ENCODE measurements at regions not wholly inside any gene's neighbourhood (a gene's known extent, or its start where the extent isn't known, plus 50 kb on each side); places are given as distances from the start of the nearest gene placed in this dataset.

DNA sequence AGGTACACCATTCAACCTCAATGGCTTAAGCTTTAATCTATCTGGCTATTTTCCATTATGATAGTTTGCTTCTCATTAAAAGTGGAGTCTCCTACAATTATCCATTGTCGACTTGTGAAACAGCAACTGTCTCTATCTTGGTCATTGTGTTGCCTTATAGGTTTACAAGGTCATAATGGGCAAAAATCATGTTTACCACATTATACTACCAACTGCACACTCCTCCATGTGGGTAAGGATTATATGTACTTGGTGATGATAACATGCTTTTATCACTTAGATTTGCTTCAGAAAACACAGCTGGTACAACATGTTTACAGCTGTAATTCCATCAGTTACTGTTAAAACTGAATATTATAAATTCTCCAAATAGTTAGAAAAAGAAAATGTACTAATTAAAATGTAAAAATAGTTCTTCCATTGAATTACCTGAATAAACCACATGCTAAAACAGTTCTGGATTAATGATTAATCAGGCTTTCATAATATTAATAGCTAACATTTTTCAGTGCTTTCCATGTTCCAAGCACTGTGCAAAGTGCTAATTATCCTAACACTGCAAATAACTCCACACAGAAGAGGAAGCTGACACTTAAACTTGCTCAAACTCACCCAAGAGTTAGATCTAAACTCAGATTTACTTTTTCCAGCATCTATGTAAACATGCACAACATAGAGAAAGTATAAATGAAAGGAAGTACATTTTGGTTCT, 96.7 kb downstream of the OGFRL1 start:
- H3K4me1 ChIP-seq (ENCODE audit: control insufficient read depth, insufficient read depth, low read length) = peaks cover 17% of the 10 kb centered on the region
- DNase-seq = peak; percentile 24 to 66
- H3K27me3 ChIP-seq (ENCODE audit: control insufficient read depth, insufficient read depth, low read length) = no peaks in the 10 kb centered on the region
- H3K9me3 ChIP-seq (ENCODE audit: control insufficient read depth, low read depth, low read length) = no peaks in the 10 kb centered on the region
- WGBS (ENCODE audit: insufficient coverage, low lambda C conversion rate) = no CpG with 5 or more reads among the region's 1 CpG
- no peaks in the 10 kb centered on the region for H3K36me3 ChIP-seq (ENCODE audit: control insufficient read depth, insufficient read depth, low read length)
- peak overlapping the region; percentile 35 for H3K27ac ChIP-seq (ENCODE audit: low read length)
- no peak overlapping the region for H3K4me3 ChIP-seq (ENCODE audit: low read length)

DNA sequence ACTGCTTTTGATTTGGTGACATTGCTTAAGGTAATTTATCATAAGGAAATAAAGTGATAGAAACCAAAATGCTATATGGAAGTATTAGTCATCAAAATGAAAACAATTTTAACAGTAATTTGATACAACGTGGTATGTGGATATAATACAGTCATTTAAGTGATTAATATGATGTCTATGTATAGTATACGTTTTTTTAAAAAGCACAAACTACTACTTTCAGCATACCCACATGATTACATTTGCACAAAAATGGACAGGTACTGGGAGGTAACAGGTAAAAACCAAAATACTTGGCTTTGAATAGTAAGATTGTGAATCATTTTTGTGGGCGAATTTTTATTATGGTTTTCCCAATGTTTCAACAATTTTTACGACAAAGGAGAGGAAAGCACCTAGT, 97.6 kb downstream of the OGFRL1 start:
- Histone ChIP-seq H3K27ac (ENCODE audit: low read length) (no peak overlapping the region), H3K36me3 (ENCODE audit: control insufficient read depth, insufficient read depth, low read length) (no peaks in the 10 kb centered on the region), H3K4me1 (ENCODE audit: control insufficient read depth, insufficient read depth, low read length) (peaks cover 17% of the 10 kb centered on the region), H3K9me3 (ENCODE audit: control insufficient read depth, low read depth, low read length) (no peaks in the 10 kb centered on the region), H3K27me3 (ENCODE audit: control insufficient read depth, insufficient read depth, low read length) (no peaks in the 10 kb centered on the region), H3K4me3 (ENCODE audit: low read length) (no peak overlapping the region)
- WGBS (ENCODE audit: insufficient coverage, low lambda C conversion rate) = 100% methylated on average over 2 of the region's 4 CpGs
- no peak for DNase-seq

DNA sequence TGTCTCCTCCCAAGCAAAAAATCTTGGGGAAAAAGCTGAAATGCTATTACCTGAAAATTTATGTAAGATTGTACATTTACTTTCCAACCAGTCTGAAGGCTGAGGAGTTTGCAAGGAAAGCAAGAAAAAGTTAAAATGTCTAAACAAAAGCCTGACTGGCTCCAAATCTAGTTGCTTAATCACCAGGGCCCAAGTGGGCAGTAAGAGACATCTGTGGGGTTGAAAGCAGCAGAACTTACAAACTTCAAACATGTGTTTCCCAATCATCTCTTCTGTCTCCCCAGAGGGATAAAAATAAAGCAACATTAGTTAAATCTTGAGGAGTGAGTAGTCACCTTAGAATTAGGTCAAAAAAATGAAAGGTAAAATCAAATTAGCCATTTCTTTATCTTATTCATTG, 98.6 kb downstream of the OGFRL1 start:
- no peaks in the 10 kb centered on the region for H3K9me3 ChIP-seq (ENCODE audit: control insufficient read depth, low read depth, low read length)
- H3K4me3 ChIP-seq (ENCODE audit: low read length) = no peak overlapping the region
- no peak overlapping the region for H3K27ac ChIP-seq (ENCODE audit: low read length)
- peaks cover 17% of the 10 kb centered on the region for H3K4me1 ChIP-seq (ENCODE audit: control insufficient read depth, insufficient read depth, low read length)
- H3K27me3 ChIP-seq (ENCODE audit: control insufficient read depth, insufficient read depth, low read length) = no peaks in the 10 kb centered on the region
- H3K36me3 ChIP-seq (ENCODE audit: control insufficient read depth, insufficient read depth, low read length) = no peaks in the 10 kb centered on the region
- DNase-seq = no peak

DNA sequence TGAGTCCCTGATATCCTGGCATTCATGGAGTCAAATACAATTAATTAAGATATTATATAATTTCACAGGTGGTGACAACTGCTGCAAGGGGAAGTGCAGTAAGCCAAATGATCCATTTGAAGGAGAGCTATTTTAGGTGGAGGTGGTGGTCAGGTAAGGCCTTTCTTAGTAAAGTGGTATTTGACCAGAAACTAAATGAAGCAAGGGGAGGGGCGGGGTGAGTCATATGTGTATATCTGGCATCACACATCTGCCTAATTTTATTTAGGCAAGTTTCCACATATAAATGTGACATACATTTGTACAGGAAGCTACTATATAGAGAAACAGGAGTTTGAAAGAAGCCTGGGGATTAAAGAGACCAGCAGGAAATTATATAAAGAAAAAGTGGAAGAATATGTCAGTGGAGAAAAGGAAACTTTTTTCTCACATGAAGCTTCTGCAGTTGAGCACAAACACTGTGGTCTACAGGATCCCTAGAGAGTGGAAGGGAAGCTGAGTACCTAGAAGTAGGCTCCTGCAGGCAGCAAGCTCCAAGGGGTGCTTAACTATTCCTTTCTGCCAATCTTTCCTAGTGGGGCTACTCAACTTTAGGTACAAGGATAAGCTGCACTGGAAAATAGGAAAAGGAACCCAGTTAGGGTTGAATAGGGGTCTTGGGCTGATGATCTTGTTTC, 99.6 kb downstream of the OGFRL1 start:
- DNase-seq = no peak
- no peaks in the 10 kb centered on the region for H3K9me3 ChIP-seq (ENCODE audit: control insufficient read depth, low read depth, low read length)
- 100% methylated on average over 1 of the region's 1 CpG for WGBS (ENCODE audit: insufficient coverage, low lambda C conversion rate)
- H3K4me3 ChIP-seq (ENCODE audit: low read length) = no peak overlapping the region
- H3K4me1 ChIP-seq (ENCODE audit: control insufficient read depth, insufficient read depth, low read length) = peaks cover 17% of the 10 kb centered on the region
- no peaks in the 10 kb centered on the region for H3K27me3 ChIP-seq (ENCODE audit: control insufficient read depth, insufficient read depth, low read length)
- no peaks in the 10 kb centered on the region for H3K36me3 ChIP-seq (ENCODE audit: control insufficient read depth, insufficient read depth, low read length)
- H3K27ac ChIP-seq (ENCODE audit: low read length) = peak overlapping the region; percentile 39

DNA sequence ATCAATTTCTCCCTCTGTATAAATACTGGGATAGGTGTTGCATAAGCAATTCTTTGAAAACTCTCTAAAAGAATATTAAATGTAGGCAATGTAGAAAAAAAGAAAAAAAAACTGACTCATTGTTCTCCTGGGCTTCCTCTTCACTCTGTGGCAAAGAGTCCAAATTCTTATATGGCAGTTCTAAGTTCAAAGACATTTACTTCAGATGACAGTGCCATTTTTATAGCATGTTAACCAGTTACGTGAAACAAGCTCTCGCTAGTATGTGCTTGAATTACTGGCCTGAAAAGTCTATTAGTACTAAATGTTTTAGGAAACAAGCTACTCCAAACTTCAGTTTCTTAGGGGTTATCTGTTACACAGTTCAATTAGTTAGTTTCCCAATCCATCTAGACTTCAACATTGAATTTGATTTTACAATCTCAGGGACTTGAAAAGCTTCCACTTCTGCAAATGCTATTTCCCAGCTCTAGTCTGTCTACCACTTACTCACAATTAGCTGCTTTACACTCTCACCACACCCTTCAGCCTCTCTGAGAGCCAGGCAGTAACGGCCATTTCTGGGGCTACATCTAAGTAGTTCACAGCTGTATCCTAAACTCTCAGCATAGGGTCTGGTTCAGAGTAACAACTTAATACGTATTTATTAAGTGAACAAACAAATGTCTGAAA, 100.4 kb downstream of the OGFRL1 start:
- no peaks in the 10 kb centered on the region for H3K9me3 ChIP-seq (ENCODE audit: control insufficient read depth, low read depth, low read length)
- H3K27ac ChIP-seq (ENCODE audit: low read length) = peak overlapping the region; percentile 39
- H3K4me3 ChIP-seq (ENCODE audit: low read length) = no peak overlapping the region
- H3K27me3 ChIP-seq (ENCODE audit: control insufficient read depth, insufficient read depth, low read length) = no peaks in the 10 kb centered on the region
- DNase-seq = peak; percentile 55 to 83
- no CpG with 5 or more reads among the region's 4 CpGs for WGBS (ENCODE audit: insufficient coverage, low lambda C conversion rate)
- H3K36me3 ChIP-seq (ENCODE audit: control insufficient read depth, insufficient read depth, low read length) = no peaks in the 10 kb centered on the region
- peaks cover 17% of the 10 kb centered on the region for H3K4me1 ChIP-seq (ENCODE audit: control insufficient read depth, insufficient read depth, low read length)

DNA sequence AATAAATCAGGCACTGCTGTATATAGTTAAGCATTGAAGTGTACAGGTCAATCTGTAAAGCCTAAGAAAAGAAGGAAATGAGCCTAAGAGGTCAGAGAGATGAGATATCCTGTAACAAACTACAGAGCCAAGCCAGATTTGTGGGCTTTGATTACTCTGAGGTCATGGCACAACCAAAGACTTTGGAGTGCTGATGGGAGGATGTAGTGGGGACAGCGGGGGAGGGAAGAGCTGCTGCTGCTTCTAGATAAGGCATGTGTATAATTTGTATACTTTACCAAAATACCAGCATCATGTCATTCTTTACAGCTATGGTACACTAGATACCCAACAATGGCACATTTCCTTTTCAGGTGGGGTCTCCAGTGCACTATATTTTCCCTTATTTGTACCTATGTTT, 102.5 kb downstream of the OGFRL1 start:
- Histone ChIP-seq H3K4me3 (ENCODE audit: low read length) (no peak overlapping the region), H3K27ac (ENCODE audit: low read length) (no peak overlapping the region), H3K36me3 (ENCODE audit: control insufficient read depth, insufficient read depth, low read length) (no peaks in the 10 kb centered on the region), H3K27me3 (ENCODE audit: control insufficient read depth, insufficient read depth, low read length) (no peaks in the 10 kb centered on the region), H3K9me3 (ENCODE audit: control insufficient read depth, low read depth, low read length) (no peaks in the 10 kb centered on the region), H3K4me1 (ENCODE audit: control insufficient read depth, insufficient read depth, low read length) (peaks cover 15% of the 10 kb centered on the region)
- DNase-seq = no peak
- WGBS (ENCODE audit: insufficient coverage, low lambda C conversion rate) = no CpG with 5 or more reads among the region's 1 CpG

DNA sequence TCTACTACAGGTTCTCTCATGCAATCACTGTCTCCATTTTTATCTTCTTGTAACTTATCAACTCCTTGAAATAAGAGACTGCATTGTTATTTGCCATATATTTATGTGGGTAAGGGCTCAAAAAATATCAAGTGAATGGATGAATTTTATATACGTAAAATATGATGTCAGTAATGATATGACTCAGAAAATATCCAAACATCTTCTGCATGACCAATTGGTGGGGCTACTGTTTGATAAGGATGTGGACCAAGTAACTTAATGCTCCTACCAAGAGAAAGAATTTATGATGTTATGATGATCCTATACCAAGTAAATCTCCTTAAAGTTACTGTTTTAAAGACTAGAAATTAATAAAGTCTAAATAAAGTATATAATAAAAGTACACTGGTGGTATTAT, 103.7 kb downstream of the OGFRL1 start:
- Histone ChIP-seq H3K4me3 (ENCODE audit: low read length) (no peak overlapping the region), H3K27me3 (ENCODE audit: control insufficient read depth, insufficient read depth, low read length) (no peaks in the 10 kb centered on the region), H3K27ac (ENCODE audit: low read length) (no peak overlapping the region), H3K36me3 (ENCODE audit: control insufficient read depth, insufficient read depth, low read length) (no peaks in the 10 kb centered on the region), H3K4me1 (ENCODE audit: control insufficient read depth, insufficient read depth, low read length) (peaks cover 12% of the 10 kb centered on the region), H3K9me3 (ENCODE audit: control insufficient read depth, low read depth, low read length) (no peaks in the 10 kb centered on the region)
- no CpG with 5 or more reads among the region's 1 CpG for WGBS (ENCODE audit: insufficient coverage, low lambda C conversion rate)
- no peak for DNase-seq

DNA sequence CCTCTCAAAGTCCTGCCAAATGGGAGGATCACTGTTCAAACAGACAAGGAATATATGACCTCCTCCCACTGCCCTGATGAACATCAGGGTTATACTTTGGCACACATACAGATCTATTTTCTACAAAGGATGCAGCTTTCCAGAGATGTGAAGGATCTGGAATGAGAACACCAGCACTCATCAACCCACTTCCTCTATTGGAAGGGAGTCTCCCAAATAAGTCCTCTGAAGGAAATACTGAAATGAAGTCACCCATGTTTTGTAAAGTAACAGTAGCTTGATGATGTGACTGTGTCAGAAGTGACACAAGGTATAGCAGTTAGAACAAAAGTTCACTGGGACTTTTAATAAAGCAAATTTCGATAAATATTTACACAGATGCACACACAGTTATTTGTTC, 104.9 kb downstream of the OGFRL1 start:
- Histone ChIP-seq H3K4me1 (ENCODE audit: control insufficient read depth, insufficient read depth, low read length) (peaks cover 7% of the 10 kb centered on the region), H3K9me3 (ENCODE audit: control insufficient read depth, low read depth, low read length) (no peaks in the 10 kb centered on the region), H3K36me3 (ENCODE audit: control insufficient read depth, insufficient read depth, low read length) (peaks cover 2% of the 10 kb centered on the region), H3K27ac (ENCODE audit: low read length) (no peak overlapping the region), H3K27me3 (ENCODE audit: control insufficient read depth, insufficient read depth, low read length) (no peaks in the 10 kb centered on the region), H3K4me3 (ENCODE audit: low read length) (no peak overlapping the region)
- WGBS (ENCODE audit: insufficient coverage, low lambda C conversion rate) = 100% methylated on average over 1 of the region's 1 CpG
- peak in 1 of 2 donors; percentile 9 for DNase-seq

DNA sequence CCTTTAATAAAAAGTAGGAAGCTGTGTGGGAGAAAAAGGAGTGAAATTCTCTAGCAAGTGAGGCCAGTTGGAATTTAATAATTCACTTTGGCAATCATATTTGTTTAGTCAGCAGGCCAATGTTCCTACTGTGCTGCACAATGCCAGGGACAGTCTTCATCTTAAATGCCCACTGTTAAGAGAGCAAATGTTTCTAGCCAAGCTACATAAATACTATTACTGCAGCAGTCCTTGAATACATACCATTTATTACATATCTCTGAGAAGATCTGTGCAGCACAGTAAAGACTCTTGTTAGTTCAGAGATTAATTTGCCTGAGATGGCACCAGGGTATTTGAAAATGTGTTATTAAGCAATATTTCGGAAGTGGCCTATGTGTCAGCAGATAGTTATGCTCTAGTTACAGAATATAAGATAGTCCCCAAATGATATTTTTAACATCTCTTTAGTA, 105.4 kb downstream of the OGFRL1 start:
- whole genome bisulfite sequencing (ENCODE audit: insufficient coverage, low lambda C conversion rate) = 100% methylated on average over 1 of the region's 1 CpG
- H3K27me3 ChIP-seq (ENCODE audit: control insufficient read depth, insufficient read depth, low read length) = no peaks in the 10 kb centered on the region

DNA sequence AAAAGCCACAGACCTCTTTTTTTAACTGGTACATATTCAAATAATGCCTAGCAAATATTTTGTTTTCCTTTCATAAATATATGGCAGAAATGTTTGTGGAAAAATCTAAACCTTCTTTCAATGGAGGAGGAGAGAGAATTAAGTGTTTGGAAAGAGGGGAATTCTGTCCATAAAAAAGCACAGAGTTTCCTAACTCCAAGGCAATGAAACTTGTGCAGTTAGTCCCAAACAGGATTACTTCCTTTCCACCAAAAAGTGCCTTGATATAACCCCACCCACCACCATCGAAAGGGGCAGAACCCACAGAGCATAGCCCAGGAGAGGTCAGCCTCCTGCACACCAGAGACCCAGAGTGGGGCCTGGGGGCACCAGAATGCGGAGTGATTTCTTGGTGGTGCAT, 106.3 kb downstream of the OGFRL1 start:
- H3K4me1 ChIP-seq (ENCODE audit: control insufficient read depth, insufficient read depth, low read length) = no peaks in the 10 kb centered on the region
- H3K36me3 ChIP-seq (ENCODE audit: control insufficient read depth, insufficient read depth, low read length) = peaks cover 2% of the 10 kb centered on the region
- no peak for DNase-seq

More for the DNA sequence above, 105.4 kb downstream of the OGFRL1 start:
- H3K9me3 ChIP-seq (ENCODE audit: control insufficient read depth, low read depth, low read length) = no peaks in the 10 kb centered on the region
- DNase-seq = no peak
- H3K4me1 ChIP-seq (ENCODE audit: control insufficient read depth, insufficient read depth, low read length) = peaks cover 4% of the 10 kb centered on the region
- peaks cover 2% of the 10 kb centered on the region for H3K36me3 ChIP-seq (ENCODE audit: control insufficient read depth, insufficient read depth, low read length)
- H3K4me3 ChIP-seq (ENCODE audit: low read length) = no peak overlapping the region
- H3K27ac ChIP-seq (ENCODE audit: low read length) = no peak overlapping the region

More for the DNA sequence above, 106.3 kb downstream of the OGFRL1 start:
- no peaks in the 10 kb centered on the region for H3K27me3 ChIP-seq (ENCODE audit: control insufficient read depth, insufficient read depth, low read length)
- no peaks in the 10 kb centered on the region for H3K9me3 ChIP-seq (ENCODE audit: control insufficient read depth, low read depth, low read length)
- H3K4me3 ChIP-seq (ENCODE audit: low read length) = no peak overlapping the region
- WGBS (ENCODE audit: insufficient coverage, low lambda C conversion rate) = no CpG with 5 or more reads among the region's 2 CpGs
- no peak overlapping the region for H3K27ac ChIP-seq (ENCODE audit: low read length)
